ENCODE measurements at regions not wholly inside any gene's neighbourhood (a gene's known extent, or its start where the extent isn't known, plus 50 kb on each side); places are given as distances from the start of the nearest gene placed in this dataset.

DNA sequence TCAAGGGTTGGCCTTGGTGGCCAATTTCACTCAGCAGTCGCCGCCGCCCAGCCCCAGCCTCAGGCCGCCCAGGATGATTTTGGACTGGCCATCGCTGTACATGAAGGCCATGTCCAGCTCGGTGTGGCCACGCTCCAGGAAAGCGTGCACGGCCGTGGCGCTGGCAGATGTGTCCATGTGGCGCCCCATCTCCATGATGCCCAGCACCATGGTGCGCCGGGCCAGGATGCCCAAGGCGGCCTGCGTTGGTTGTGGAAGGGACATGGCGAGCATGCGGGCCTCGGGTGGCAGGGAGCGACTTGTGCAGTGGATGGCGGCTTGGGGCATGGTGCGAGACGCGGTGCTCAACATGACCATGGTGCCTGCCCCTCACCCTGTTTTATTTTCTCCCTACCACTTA lies 55.4 kb downstream of the ZCCHC12 start:
- no peak for DNase-seq (ENCODE audit: low read depth, low spot score)

DNA sequence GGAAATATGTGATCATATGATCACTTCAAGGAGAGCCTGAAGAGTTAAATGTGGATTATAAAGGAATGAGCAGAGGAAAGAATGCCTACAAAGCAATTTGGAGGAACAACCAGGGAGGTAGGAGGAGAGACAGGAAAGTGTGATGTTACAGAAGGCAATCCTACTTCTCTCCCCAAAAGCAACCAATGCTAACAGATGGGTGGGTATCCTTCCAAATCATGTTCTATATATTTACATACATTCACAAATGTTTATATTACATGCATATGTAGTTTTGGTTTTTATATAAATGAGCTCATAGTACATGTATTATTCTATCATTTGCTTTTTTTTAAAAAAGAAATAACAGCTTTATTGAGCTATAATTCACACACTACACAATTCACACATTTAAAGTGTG lies 56.0 kb downstream of the ZCCHC12 start:
- DNase-seq (ENCODE audit: low read depth, low spot score), result no peak
- no peak overlapping the region for H3K27ac ChIP-seq

More for the DNA sequence above, 55.4 kb downstream of the ZCCHC12 start:
- H3K27ac ChIP-seq, result no peak overlapping the region

DNA sequence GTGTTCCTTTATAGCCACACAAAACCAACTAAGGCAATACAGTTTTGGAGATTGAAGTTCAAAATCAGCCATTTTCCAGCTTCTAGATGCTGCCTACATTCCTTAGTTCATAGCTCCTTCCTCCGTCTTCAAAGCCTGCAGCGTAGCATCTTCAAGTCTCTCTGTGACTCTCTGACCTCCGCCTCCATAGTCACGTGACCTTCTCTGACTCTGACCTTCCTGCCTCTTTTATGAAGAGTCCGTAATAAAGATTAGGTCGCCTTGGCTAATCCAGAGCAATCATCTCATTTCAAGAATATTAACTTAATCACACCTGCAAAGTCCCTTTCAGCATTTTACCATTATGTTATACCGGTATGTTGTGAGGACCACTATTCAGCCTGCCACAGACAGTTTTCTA lies 60.4 kb downstream of the ZCCHC12 start:
- no peak for DNase-seq (ENCODE audit: low read depth, low spot score)
- H3K27ac ChIP-seq, result no peak overlapping the region

GRCh38 chrX:118884552-118885138 lies 61.0 kb downstream of the ZCCHC12 start:
- DNase-seq (ENCODE audit: low read depth, low spot score), result peak; percentile 76
- no peak overlapping the region for H3K27ac ChIP-seq

- H3K27ac ChIP-seq, result no peak overlapping the region
Observed at GRCh38 chrX:118893923-118894322, 70.3 kb downstream of the ZCCHC12 start.

GRCh38 chrX:118901991-118902390 lies 72.4 kb upstream of the LONRF3 start:
- no peak overlapping the region for H3K27ac ChIP-seq
- no peak for DNase-seq (ENCODE audit: low read depth, low spot score)

More at GRCh38 chrX:118893923-118894322, 70.3 kb downstream of the ZCCHC12 start:
- no peak for DNase-seq (ENCODE audit: low read depth, low spot score)

DNA sequence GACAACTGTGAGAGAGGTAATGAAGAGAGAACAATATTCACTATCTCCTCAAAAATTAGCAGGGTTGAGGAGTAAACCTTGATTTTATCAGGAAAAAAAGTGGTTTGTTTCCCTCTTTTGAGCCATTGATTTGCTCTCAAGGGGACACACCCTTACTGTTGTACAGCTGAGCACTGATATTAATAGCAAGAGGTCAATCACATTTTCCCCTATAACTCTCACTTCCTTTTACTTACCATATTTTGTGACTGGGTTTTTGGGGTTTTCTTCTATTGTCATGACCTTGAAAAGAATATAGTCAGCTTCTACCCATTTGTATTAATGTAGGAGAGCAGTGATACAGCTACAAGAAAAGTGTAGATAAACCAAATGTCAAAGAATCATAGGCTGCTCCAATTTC lies 70.2 kb upstream of the LONRF3 start:
- no peak overlapping the region for H3K27ac ChIP-seq
- no peak for DNase-seq (ENCODE audit: low read depth, low spot score)

DNA sequence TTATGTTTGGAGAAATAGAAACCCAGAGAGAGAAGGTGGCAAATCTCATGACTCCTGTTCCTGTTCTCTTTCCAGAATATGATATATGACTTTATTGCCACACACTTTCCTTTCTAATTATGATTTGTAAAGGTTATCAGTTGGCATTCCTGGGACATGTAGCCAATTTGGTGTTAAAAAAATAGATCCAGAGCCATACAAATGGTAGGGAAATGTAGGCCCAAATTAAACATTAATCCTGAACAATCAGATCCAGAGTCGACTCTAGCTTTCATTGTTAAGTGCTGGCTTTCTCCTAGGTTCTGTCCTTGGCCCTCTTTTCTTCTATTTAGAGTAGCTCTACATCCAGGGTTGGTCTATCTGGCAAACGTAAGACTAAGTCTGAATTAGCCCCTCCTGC lies 69.8 kb upstream of the LONRF3 start:
- no peak overlapping the region for H3K27ac ChIP-seq
- no peak for DNase-seq (ENCODE audit: low read depth, low spot score)
